ENCODE measurements at regions not wholly inside any gene's neighbourhood (a gene's known extent, or its start where the extent isn't known, plus 50 kb on each side); places are given as distances from the start of the nearest gene placed in this dataset.

DNA sequence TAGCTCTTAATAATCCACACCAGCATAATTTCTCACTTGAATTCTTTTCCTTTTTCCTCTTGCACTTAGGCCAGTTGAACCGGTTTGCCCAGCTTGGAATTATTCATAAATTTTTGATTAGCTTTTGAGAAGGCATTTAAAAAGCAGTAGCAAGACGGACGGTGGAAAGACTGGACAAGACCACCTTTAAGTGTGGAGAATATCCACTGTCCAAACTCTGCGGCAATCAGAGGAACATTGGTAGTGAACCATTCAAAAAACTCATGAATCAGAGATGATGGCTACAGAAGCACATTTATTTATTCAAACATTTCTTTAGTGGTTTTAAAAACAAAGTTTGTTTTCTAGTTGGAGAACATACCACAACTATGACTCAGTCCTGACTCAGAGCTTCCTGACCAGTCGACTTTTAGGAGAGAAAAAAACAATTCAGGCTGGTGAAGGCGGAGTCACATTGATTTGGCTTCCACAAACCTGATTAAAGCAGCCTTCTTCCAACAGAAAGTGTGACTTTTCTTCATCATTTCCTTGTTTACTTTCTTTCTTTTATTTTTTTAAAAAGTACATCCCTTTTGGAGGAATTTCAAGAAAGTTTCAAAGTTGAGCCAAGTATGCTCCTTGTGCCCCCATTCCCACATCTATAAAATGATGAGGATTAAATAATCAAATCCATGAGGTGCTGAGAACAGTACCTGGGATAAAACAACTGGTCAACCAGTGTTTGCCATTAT lies 128.8 kb downstream of the ADSS2 start:
- TF ChIP-seq POLR2A (IDR thresholded peaks at IDR 0.05; ENCODE audit: low read length), result no peak
- no peak for TF ChIP-seq GATA1 (IDR thresholded peaks at IDR 0.05; ENCODE audit: low read depth, low read length)

Data from erythroblast (primary cell).